ENCODE measurements at regions not wholly inside any gene's neighbourhood (a gene's known extent, or its start where the extent isn't known, plus 50 kb on each side); places are given as distances from the start of the nearest gene placed in this dataset.

DNA sequence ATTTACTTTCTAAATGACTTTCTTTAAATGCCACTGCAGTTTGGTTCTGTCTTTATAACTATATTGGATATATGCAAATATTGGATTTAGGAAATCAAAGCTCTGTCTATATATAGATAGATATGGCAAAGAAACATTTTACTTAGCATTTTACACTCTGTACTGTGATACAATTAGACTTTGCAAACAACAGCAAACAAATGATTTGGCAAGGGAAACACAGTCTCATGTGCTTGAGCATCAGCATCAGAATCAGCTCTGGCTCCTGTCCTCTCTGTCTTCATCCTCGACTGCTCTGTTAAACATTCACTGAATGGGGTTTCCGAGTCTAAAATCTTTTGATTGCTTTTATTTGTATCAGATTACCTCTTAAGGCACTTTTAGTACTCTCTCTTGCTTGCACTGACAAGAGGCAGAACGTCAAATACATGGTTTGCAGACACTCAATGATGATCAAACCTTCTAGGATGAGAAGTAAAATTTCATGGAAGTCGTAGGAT lies 176.8 kb upstream of the LRP1B start:
- DNase-seq (ENCODE audit: low read depth): no peak
- in situ Hi-C loops (cut with HindIII; ENCODE audit: low sequenced_read_pairs): no loop called here
- TF ChIP-seq, protein P1, sequence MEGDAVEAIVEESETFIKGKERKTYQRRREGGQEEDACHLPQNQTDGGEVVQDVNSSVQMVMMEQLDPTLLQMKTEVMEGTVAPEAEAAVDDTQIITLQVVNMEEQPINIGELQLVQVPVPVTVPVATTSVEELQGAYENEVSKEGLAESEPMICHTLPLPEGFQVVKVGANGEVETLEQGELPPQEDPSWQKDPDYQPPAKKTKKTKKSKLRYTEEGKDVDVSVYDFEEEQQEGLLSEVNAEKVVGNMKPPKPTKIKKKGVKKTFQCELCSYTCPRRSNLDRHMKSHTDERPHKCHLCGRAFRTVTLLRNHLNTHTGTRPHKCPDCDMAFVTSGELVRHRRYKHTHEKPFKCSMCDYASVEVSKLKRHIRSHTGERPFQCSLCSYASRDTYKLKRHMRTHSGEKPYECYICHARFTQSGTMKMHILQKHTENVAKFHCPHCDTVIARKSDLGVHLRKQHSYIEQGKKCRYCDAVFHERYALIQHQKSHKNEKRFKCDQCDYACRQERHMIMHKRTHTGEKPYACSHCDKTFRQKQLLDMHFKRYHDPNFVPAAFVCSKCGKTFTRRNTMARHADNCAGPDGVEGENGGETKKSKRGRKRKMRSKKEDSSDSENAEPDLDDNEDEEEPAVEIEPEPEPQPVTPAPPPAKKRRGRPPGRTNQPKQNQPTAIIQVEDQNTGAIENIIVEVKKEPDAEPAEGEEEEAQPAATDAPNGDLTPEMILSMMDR (IDR thresholded peaks at IDR 0.05; ENCODE audit: low read depth, low read length, missing control alignments): no peak
- H3K4me3 ChIP-seq (ENCODE audit: low read depth, low read length): no peak overlapping the region

DNA sequence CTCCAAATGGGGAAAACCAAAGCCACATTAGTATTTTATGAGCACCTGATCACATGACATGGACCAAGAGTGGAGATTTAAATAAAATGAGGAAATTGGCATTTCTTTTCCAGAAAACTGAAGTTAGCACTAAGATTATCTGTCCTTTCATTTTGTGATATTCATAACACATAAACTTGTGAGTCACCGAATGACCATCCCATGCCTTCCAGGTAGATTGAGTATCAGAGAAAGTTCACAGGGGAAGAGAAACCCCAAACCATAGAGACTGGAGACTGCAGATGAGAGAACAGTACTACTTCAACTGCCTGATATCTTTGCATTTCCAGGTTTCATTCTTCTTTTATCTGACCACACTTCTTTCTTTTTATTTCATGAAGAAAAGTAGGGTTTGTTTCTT lies 176.3 kb upstream of the LRP1B start:
- TF ChIP-seq, protein P1 (IDR thresholded peaks at IDR 0.05; ENCODE audit: low read depth, low read length, missing control alignments): no peak
- DNase-seq (ENCODE audit: low read depth): no peak
- in situ Hi-C loops (cut with HindIII; ENCODE audit: low sequenced_read_pairs): no loop called here
- no peak overlapping the region for H3K4me3 ChIP-seq (ENCODE audit: low read depth, low read length)

DNA sequence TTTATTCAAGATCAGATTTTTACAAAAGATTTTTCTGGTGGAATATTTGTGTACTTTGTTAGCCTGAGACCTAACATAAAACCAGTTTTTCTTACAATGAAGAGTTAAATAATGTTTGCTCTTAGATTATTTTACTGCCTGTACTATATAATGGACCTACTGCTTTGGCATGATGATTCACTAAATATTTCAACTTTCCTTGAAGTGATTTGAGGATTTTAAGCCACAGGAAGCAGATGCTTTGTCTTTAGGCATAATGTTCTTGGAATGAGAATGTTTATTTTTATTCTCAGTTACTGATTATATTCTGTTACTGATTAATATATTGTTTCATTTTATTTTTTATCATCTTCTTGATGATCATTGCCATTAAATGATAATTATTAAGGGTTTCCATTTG lies 175.3 kb upstream of the LRP1B start:
- H3K4me3 ChIP-seq (ENCODE audit: low read depth, low read length): no peak overlapping the region
- no peak for DNase-seq (ENCODE audit: low read depth)
- in situ Hi-C loops (cut with HindIII; ENCODE audit: low sequenced_read_pairs): no loop called here
- TF ChIP-seq, protein P1 (IDR thresholded peaks at IDR 0.05; ENCODE audit: low read depth, low read length, missing control alignments): no peak

DNA sequence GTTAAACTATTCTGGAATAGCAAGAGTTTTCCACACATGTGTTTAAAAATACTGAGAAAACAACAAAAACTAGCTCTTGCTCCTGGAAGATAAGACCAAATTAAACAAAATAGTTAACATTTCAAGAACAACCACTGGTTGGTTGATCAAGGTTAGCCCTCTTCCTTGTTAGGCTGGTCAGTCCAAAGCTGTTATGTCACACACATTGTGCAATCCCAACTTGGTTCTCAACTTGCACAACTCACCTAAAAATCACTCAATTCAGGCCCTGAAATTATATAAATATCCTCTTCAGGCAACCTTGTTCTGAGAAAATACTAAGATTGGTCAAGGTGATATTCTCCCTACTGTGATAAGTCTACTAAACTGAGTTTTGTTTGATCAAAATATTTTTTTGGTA lies 169.7 kb upstream of the LRP1B start:
- TF ChIP-seq, protein P1 (IDR thresholded peaks at IDR 0.05; ENCODE audit: low read depth, low read length, missing control alignments): no peak
- in situ Hi-C loops (cut with HindIII; ENCODE audit: low sequenced_read_pairs): no loop called here
- no peak overlapping the region for H3K4me3 ChIP-seq (ENCODE audit: low read depth, low read length)
- DNase-seq (ENCODE audit: low read depth): no peak

DNA sequence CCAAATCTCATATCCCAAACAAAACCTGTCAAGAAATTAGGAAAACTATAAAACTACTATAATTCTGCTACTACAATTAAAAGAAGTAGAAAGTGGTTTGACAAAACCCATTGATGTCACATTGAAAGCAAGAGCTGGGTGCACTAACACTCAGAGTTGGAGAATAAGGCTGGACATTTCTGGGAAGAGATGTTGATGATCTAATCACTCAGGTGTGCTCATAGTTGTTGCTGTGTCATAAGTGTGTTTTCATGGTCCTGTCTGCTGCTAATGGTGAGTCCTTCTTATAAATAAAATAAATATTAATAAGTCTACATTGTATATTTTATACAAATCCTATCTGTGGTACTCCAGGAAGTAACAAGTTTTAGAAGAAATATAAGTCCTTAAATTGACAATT lies 168.2 kb upstream of the LRP1B start:
- no peak overlapping the region for H3K4me3 ChIP-seq (ENCODE audit: low read depth, low read length)
- in situ Hi-C loops (cut with HindIII; ENCODE audit: low sequenced_read_pairs): no loop called here
- DNase-seq (ENCODE audit: low read depth): no peak
- TF ChIP-seq, protein P1 (IDR thresholded peaks at IDR 0.05; ENCODE audit: low read depth, low read length, missing control alignments): no peak

DNA sequence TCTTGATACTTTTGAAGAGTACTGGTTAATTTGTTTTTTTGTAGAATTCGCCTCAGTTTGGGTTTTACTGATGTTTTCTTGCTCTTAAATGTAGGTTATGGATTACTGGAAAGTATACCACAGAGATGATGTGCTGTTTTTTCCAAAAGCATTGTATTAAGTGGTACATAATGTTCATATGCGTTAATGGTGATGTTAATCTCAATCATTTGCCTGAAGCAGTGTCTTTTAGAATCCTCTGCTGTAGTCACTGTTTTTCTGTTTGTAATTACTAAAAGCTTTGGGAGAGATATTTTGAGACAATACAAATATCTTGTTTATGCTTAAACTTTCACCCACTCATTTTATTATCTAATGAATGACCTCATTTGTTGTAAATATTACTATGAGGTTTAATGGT lies 163.4 kb upstream of the LRP1B start:
- in situ Hi-C loops (cut with HindIII; ENCODE audit: low sequenced_read_pairs): no loop called here
- TF ChIP-seq, protein P1 (IDR thresholded peaks at IDR 0.05; ENCODE audit: low read depth, low read length, missing control alignments): no peak
- no peak for DNase-seq (ENCODE audit: low read depth)
- H3K4me3 ChIP-seq (ENCODE audit: low read depth, low read length): no peak overlapping the region

DNA sequence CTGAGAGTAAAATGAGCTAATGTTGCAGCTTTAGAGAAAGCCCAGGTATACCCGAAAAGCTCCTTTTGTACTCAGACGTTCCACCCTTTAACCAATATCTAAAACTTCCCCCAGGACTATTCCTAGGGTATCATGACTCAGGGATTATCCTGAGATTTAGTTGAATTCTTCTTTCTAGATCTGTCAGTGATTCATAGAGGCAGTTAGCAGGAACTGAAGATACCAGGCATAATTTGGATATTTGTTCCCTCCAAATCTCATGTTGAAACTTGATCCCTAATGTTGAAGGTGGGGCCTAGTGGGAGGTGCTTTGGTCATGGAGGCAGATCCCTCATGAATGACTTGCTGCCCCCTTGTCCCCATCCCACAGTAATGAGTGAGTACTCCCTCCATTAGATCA lies 161.2 kb upstream of the LRP1B start:
- H3K4me3 ChIP-seq (ENCODE audit: low read depth, low read length): no peak overlapping the region
- TF ChIP-seq, protein P1 (IDR thresholded peaks at IDR 0.05; ENCODE audit: low read depth, low read length, missing control alignments): no peak
- DNase-seq (ENCODE audit: low read depth): no peak
- in situ Hi-C loops (cut with HindIII; ENCODE audit: low sequenced_read_pairs): no loop called here

Data from astrocyte of the cerebellum (primary cell).